ENCODE measurements at regions not wholly inside any gene's neighbourhood (a gene's known extent, or its start where the extent isn't known, plus 50 kb on each side); places are given as distances from the start of the nearest gene placed in this dataset.

DNA sequence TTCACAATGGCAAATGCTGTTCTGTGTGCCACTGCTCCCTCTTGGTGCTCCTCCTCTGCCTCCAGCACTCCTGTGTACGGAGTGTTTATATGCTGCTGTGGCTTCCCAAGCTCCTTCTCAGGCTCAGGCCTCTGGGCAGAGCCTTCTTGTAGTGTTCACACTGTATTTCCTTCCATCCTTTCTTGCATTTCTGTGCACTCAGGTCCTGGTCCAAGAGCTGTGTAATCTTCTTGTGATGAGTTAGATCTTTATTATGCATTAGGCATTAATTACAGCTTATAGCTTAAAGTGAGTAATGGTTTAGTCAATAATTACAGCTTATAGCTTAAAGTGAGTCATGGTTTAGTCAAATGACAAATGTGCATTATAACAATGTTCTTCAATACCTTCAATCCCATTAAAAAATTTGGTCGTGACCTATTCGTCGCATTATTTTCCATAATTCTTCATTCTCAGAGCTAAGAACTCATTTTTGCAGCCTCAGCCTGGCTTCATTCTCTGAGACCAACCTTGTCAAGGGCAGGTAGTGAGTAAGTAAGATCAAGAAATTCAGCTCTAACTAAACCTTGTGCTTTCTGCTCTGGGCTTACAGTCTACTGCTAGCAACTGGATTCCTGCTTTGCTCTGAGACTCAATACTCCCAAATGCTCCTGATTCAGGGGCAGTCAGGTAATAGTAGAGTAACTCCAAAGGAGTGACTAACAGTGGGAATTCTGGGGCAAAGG lies 154.5 kb upstream of the SPAG17 start:
- no peaks in the 10 kb centered on the region for H3K36me3 ChIP-seq
- WGBS, 2 donors: 59 to 85% methylated on average over 4 of the region's 4 CpGs

DNA sequence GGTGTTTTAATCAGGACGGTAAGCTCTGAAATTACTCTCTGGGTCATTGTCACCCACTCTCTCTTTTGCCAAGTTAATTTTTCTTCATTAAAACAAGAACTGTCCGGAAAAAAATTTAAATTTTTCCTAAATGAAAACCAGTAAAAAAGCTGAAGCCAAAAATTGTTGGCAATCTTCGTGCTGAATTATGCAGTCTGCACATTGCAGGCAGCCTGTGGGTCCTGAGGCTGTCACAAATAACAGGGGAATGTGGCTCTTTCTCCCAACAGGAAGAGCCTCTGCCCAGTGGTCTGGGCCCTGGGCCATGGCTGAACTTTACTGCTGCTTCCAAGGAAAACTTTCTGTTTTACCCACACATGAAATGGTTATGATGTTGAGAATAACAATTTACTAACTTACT lies 153.9 kb upstream of the SPAG17 start:
- peaks cover 0 to 34% (median 0%) of the 10 kb centered on the region in 4 donors for H3K4me1 ChIP-seq
- no peak overlapping the region for H3K27ac ChIP-seq
- WGBS, 2 donors: 37 to 38% methylated on average over 3 of the region's 3 CpGs
- no peak overlapping the region for H3K4me3 ChIP-seq
- H3K36me3 ChIP-seq: no peaks in the 10 kb centered on the region
- TF ChIP-seq POLR2A (IDR thresholded peaks at IDR 0.05): no peak
- TF ChIP-seq, protein P1, sequence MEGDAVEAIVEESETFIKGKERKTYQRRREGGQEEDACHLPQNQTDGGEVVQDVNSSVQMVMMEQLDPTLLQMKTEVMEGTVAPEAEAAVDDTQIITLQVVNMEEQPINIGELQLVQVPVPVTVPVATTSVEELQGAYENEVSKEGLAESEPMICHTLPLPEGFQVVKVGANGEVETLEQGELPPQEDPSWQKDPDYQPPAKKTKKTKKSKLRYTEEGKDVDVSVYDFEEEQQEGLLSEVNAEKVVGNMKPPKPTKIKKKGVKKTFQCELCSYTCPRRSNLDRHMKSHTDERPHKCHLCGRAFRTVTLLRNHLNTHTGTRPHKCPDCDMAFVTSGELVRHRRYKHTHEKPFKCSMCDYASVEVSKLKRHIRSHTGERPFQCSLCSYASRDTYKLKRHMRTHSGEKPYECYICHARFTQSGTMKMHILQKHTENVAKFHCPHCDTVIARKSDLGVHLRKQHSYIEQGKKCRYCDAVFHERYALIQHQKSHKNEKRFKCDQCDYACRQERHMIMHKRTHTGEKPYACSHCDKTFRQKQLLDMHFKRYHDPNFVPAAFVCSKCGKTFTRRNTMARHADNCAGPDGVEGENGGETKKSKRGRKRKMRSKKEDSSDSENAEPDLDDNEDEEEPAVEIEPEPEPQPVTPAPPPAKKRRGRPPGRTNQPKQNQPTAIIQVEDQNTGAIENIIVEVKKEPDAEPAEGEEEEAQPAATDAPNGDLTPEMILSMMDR (IDR thresholded peaks at IDR 0.05): no peak
- no peaks in the 10 kb centered on the region for H3K27me3 ChIP-seq
- no peaks in the 10 kb centered on the region for H3K9me3 ChIP-seq
- DNase-seq (ENCODE audit: low spot score in 2 of 2): no peak

More for the DNA sequence above, 154.5 kb upstream of the SPAG17 start:
- Histone ChIP-seq H3K27me3 (no peaks in the 10 kb centered on the region), H3K4me1 (peaks cover 0 to 34% (median 0%) of the 10 kb centered on the region in 4 donors), H3K9me3 (no peaks in the 10 kb centered on the region), H3K27ac (no peak overlapping the region), H3K4me3 (no peak overlapping the region)
- no peak for DNase-seq (ENCODE audit: low spot score in 2 of 2)
- TF ChIP-seq EP300 (IDR thresholded peaks at IDR 0.05): no peak

DNA sequence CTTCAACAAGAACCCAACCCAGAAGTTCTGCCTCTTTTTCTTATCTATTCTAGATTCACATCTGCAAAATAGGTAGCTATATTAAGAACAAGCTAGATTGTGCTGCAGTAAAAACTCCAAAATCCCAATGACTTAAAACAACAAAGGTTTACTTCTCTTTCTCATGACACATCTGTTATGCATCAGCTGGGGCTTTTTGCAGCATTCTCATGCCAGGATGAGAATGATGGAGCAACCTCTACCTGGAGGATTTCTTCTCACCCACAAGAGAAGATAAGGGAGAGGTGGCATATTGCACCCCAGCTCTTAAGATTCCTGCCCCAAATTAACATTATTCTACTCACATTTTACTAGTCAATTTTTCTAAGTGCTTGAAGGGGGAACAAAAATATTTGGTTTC lies 152.3 kb upstream of the SPAG17 start:
- Histone ChIP-seq H3K9me3 (no peaks in the 10 kb centered on the region), H3K4me1 (peaks cover 0 to 34% (median 0%) of the 10 kb centered on the region in 4 donors), H3K36me3 (no peaks in the 10 kb centered on the region), H3K27ac (no peak overlapping the region), H3K4me3 (no peak overlapping the region), H3K27me3 (no peaks in the 10 kb centered on the region)
- no peak for TF ChIP-seq POLR2A (IDR thresholded peaks at IDR 0.05)
- no peak for TF ChIP-seq EP300 (IDR thresholded peaks at IDR 0.05)
- TF ChIP-seq, protein P1 (IDR thresholded peaks at IDR 0.05): no peak
- no peak for DNase-seq (ENCODE audit: low spot score in 2 of 2)

DNA sequence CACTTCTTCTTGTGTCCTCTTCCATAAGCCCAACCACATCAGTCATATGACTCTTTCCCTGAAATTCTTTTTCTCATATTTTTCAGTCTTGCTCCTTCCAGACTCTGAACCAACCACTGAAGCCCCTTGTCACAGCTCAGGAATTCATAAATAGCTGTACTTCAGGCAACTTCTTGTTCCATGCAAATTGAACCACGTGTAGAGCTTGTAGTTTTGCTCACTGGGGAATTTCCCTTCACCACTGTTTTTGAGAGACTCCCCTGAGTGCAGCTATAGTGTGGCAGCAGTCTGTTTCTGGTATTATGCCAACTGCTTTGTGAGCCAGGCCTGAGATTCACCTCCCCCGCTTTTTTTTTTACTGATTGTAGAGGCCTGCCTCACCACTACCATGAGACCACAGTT lies 150.3 kb upstream of the SPAG17 start:
- Histone ChIP-seq H3K27ac (no peak overlapping the region), H3K36me3 (no peaks in the 10 kb centered on the region), H3K27me3 (no peaks in the 10 kb centered on the region), H3K4me1 (peaks cover 0 to 34% (median 0%) of the 10 kb centered on the region in 4 donors), H3K9me3 (no peaks in the 10 kb centered on the region), H3K4me3 (no peak overlapping the region)
- WGBS, 2 donors: 39 to 41% methylated on average over 2 of the region's 2 CpGs
- TF ChIP-seq EP300 (IDR thresholded peaks at IDR 0.05): no peak
- TF ChIP-seq, protein P1 (IDR thresholded peaks at IDR 0.05): no peak
- no peak for TF ChIP-seq POLR2A (IDR thresholded peaks at IDR 0.05)
- DNase-seq (ENCODE audit: low spot score in 2 of 2): no peak

DNA sequence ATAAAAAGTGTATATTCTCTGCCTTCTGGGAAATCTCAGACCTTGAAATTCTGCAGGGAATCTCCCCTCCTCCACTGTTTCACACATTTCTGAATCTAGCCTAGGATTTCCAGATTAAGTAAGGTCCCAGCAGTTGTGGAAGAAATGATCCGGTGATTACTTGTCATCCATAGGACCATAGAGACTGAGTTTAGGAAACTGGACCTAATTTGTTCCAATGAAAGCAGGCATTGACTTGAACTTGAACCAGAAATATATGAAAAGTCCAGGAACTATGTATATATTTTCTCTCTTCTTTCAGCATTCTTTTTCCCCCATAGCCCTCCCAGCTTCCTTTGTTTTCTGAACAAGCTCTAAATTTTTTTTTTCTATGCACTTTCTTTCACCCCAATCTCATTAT lies 149.5 kb upstream of the SPAG17 start:
- DNase-seq (ENCODE audit: low spot score in 2 of 2): no peak
- H3K4me3 ChIP-seq: no peak overlapping the region
- no peaks in the 10 kb centered on the region for H3K27me3 ChIP-seq
- H3K4me1 ChIP-seq: peaks cover 0 to 31% (median 0%) of the 10 kb centered on the region in 4 donors
- no peak overlapping the region for H3K27ac ChIP-seq
- H3K9me3 ChIP-seq: no peaks in the 10 kb centered on the region
- WGBS, 2 donors: 29 to 52% methylated on average over 1 of the region's 1 CpG
- H3K36me3 ChIP-seq: no peaks in the 10 kb centered on the region
- no peak for TF ChIP-seq POLR2A (IDR thresholded peaks at IDR 0.05)
- no peak for TF ChIP-seq EP300 (IDR thresholded peaks at IDR 0.05)
- TF ChIP-seq, protein P1 (IDR thresholded peaks at IDR 0.05): no peak
